Fibroblast of pulmonary artery (primary cell): ENCODE measurements at regions not wholly inside any gene's neighbourhood (a gene's known extent, or its start where the extent isn't known, plus 50 kb on each side); places are given as distances from the start of the nearest gene placed in this dataset.

ENCODE experiments used
- DNase-seq: peaks from one replicate; pipeline ENCODE4 v3.0.0-alpha.2; 2010; ENCODE audit warnings: low read depth
- H3K4me3 ChIP-seq: replicated peaks from 2 replicates; pipeline ENCODE4 v1.5.1; 2011; ENCODE audit warnings: low read depth, mild to moderate bottlenecking, control low read depth, low read length, moderate library complexity
- CTCF ChIP-seq: IDR thresholded peaks from 2 replicates; pipeline ENCODE4 v1.5.1; 2011; ENCODE audit warnings: mild to moderate bottlenecking, control low read depth, low read length, inconsistent platforms; ENCODE audit errors: missing control alignments

- no peak for DNase-seq
- H3K4me3 ChIP-seq: no peak overlapping the region
- no peak for TF ChIP-seq CTCF
Observed at GRCh38 chr18:44514766-44515165, 165.9 kb upstream of the SETBP1 start.

- DNase-seq: no peak
- H3K4me3 ChIP-seq: no peak overlapping the region
- no peak for TF ChIP-seq CTCF
Observed at GRCh38 chr18:44516450-44516849, 164.2 kb upstream of the SETBP1 start.

- no peak for DNase-seq
- no peak for TF ChIP-seq CTCF
- no peak overlapping the region for H3K4me3 ChIP-seq
Observed at GRCh38 chr18:44517136-44517535, 163.6 kb upstream of the SETBP1 start.

- no peak overlapping the region for H3K4me3 ChIP-seq
- no peak for TF ChIP-seq CTCF
- no peak for DNase-seq
Observed at GRCh38 chr18:44518091-44518615, 162.5 kb upstream of the SETBP1 start.

- no peak overlapping the region for H3K4me3 ChIP-seq
- DNase-seq: peak; percentile 45
- no peak for TF ChIP-seq CTCF
Observed at GRCh38 chr18:44518666-44519065, 162.0 kb upstream of the SETBP1 start.

- DNase-seq: no peak
- TF ChIP-seq CTCF: no peak
- no peak overlapping the region for H3K4me3 ChIP-seq
Observed at GRCh38 chr18:44520981-44521667, 159.6 kb upstream of the SETBP1 start.

GRCh38 chr18:44521668-44522022 lies 159.0 kb upstream of the SETBP1 start:
- H3K4me3 ChIP-seq: no peak overlapping the region
- TF ChIP-seq CTCF: no peak
- DNase-seq: no peak
